Inferior parietal cortex (tissue), 1 donor: ENCODE measurements at regions not wholly inside any gene's neighbourhood (a gene's known extent, or its start where the extent isn't known, plus 50 kb on each side); places are given as distances from the start of the nearest gene placed in this dataset.
"Not testable (repeated sequence)": the region's sequence is repeated elsewhere in the genome, so short reads cannot be mapped to it uniquely, and the experiment has no call there.

Source experiments
- DNase-seq: peaks from one replicate; pipeline ENCODE4 v3.0.0-alpha.2; 2016; ENCODE audit errors: extremely low spot score

DNA sequence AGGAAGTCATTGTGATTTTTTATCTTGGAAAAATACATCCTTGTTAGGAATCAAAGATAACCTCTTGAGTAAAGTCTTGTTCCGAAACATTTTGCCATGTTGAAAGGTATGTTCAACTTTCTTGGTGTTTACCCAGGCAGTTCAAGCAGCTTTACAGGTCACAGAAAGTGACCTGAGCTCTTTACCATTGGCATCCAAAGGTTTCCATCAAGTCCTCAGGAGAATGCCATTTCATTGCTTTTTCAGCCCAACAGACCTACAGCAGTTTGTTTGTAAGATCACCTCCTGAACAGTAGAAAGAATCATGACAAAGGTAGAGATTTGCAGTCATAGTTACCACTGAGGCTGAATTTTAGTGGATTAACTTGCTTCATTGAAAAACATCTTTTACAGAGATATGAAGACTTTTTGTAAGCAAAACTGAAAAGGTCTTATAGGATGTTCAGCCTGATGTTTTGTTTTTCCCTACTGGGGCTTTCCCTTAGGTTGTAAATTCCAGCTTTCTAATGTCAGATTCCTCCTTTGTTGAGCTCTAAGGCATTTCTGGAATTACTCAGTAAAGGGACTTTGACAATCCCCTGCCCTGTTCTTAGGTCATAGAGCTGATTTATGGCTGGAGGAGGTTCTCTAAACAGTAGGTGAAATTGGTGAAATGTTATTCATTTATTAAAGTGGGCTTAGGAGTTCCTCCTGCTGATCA, 236.8 kb upstream of the RBMS1 start:
- DNase-seq, result no peak

DNA sequence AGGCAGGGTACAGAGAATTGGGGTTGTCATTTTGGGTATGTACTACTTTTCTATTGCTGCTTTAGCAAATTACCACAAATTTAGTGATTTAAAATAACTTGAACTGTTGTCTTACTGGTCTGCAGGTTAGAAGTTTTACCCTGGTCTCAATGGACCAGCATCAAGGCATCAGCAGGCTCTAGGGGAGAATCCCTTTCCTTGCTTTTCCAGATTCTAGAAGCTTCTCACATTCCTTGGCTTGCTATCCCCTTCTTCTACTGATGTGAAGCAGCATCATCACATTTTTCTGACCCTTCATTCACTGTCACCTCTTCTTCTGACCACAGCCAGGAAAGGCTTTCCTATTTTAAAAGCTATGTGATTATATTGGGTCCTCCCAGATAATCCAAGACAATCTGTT, 237.8 kb upstream of the RBMS1 start:
- no peak for DNase-seq

DNA sequence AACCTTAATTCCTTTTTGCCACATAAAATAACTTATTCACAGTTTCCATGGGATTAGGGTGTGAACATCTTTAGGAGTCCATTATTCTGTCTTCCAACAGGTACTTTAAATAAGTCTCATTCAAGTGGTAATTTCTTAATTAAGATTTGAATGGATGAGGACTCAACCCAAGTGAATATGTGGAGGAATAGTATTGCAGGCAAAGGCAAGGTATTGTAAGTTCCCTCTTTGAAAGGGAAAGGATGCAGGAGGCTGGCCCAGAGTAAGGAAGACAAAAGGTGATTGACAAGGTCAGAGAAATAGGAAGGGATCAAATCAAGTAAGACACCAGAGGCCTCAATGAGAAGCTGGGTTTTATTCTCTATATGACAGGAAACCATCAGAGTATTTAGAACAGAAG, 238.2 kb upstream of the RBMS1 start:
- DNase-seq, result no peak

- DNase-seq, result no peak
Observed at GRCh38 chr2:160735696-160736095, 242.1 kb upstream of the RBMS1 start.

DNA sequence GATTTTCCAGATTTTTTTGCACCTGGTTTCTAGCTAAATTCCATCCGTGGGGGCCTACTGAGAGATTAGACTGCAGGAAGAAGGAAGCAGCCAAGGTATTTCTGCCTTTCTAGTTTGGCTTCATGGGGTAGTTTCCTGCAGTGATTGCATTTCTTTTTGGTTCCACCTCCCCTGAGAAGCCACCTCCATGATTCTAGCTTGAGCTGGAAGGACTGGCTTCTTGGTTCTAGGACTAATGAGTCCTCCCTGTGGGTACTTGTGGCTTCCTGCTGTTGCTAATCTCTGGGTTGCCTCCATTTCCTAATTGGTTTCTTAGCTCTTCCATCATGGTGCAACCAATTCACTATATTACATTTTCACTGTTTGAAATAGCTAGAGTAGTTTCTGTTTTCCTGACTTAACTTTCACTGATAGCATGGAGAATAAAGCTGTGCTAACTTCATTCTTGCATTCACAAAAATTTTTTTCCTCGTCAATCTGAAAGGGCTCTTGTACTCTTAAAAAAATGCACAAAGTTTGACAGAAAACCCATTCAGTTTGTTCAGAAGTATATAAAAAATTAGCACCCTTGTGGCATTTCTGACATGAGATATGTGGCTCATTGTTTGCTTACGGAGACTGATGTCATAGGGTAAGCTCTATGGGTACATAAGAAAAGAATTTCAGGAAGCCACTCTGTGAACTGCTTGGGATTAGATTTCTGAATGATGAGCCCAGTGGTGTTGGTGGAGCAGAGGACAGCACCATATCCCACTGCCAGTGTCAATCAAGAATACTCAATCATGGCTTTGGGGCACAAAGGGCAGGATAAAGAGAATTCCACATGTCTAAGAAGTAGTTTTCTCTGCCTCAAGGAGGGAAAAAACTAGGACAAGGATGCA, 242.8 kb upstream of the RBMS1 start:
- no peak for DNase-seq

GRCh38 chr2:160737247-160737646, 243.6 kb upstream of the RBMS1 start:
- DNase-seq, result no peak

DNA sequence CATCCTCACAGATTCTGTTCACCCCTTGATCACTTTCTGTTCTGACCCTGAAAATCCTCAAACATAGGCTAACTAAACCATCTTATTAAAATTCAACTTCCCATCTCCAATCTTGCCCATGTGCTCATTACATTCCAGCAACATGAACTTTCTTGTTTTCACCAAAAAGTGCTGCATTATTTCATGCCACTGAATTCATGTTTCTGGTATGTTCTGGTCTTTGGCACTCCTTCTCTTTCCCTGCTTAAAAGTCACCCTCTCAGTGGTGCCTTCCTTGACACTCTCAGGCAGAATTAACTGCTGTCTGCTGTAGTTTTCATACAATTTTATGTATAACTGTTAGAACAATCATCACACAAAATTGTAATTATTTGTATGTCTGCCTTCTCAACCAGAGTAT, 247.7 kb upstream of the RBMS1 start:
- no peak for DNase-seq

- DNase-seq, result no peak
Observed at GRCh38 chr2:160741815-160742214, 248.2 kb upstream of the RBMS1 start.

DNA sequence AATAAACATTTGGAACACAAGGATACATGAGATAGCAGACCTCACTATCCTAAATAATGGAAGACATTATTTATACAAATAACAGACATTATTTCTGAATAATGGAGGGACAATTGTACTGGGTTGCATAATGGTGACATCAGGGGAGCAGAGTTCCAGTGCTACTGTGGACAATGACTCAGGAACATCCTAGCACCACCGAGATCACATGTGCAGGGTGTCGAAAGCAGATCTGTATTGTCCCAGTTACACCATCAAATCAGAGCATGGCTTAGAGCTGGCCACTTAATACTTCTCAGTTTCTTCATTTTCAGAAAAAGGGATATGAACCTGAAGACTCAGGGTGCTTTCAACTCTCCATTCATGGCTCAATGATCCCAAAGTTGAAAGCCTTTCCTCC, 249.1 kb upstream of the RBMS1 start:
- DNase-seq, result no peak

GRCh38 chr2:160747501-160748170, 254.0 kb upstream of the RBMS1 start:
- DNase-seq, result no peak

DNA sequence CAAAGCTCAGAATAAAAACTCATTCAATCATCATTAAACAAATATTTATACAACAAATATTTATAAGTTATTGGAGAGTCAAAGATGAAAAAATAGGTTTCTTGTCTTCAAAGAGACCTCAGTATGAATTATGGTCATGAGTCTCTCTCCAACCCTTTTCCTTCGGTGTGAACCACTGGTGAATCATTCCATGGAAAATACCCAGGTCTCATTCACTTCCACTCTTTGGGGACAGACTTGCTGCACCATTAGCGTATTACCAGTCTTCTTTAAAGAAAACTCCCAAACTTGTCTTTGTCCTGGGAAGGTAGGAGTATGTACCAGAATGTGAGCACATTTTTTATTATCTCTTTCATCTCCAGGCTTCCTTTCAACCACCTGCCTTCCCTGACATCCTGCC, 257.4 kb upstream of the RBMS1 start:
- no peak for DNase-seq

- DNase-seq, result no peak
Observed at GRCh38 chr2:160752475-160753330, 259.1 kb upstream of the RBMS1 start.

GRCh38 chr2:160753331-160753654, 259.7 kb upstream of the RBMS1 start:
- DNase-seq, result no peak

DNA sequence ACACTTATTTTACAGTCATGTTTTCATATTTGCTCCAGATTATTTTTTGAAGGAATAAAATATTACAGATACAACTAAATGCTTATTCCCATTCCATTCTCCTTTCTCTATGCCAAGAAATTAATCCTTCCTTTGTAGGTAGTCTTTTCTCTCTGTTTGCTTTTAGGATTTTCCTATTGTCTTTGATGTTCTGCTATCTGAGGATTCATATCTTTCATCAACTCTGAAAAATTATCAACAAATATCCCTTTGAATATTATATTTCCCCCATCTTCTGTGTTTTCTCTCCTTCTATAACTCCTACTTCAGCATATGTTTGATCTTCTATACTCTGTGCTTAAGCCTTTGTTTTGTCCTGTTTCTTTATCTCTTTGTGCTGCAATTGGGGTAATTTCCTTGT, 260.4 kb upstream of the RBMS1 start:
- no peak for DNase-seq

GRCh38 chr2:160756481-160756880, 262.9 kb upstream of the RBMS1 start:
- DNase-seq, result no peak

- DNase-seq, result not testable (repeated sequence)
Observed at GRCh38 chr2:160762493-160763128, 269.0 kb upstream of the RBMS1 start.

DNA sequence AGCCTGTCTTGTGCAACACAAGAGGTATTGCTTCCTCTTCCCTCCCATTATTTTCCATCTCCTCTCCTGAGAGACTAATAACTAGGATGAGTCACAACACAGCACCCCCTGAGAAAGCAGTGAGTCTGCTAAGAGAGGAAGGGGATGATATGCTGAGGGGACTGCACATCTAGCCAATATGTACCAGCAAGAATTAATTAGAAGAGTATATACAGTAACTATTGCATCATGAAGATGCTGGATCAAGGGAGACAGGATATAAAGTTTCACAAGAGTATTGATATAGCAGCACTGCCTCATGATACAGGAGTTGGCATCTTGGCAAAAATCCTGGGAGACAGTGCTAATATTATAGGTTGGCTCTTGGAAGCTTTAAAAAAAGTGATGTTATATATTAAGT, 289.9 kb upstream of the RBMS1 start:
- no peak for DNase-seq

DNA sequence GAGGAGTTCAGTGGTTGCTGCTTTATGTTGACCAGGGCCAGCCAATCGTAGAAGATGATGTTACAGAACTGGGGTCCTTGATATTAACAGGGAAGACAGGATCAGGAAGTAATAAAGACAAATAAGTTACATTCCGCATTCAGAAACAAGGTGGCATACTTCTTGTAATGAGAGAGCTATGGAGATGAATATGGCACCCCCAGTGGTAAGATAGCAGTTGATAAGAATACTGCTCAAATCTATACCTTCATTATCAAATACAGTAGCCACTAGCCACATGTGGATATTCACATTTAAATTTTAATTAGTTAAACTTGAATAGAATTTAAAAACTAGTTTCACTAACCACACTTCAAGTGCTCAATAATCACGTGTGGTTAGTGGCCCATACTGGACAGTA, 290.4 kb upstream of the RBMS1 start:
- no peak for DNase-seq

- DNase-seq, result no peak
Observed at GRCh38 chr2:160790738-160791137, 297.1 kb upstream of the RBMS1 start.

DNA sequence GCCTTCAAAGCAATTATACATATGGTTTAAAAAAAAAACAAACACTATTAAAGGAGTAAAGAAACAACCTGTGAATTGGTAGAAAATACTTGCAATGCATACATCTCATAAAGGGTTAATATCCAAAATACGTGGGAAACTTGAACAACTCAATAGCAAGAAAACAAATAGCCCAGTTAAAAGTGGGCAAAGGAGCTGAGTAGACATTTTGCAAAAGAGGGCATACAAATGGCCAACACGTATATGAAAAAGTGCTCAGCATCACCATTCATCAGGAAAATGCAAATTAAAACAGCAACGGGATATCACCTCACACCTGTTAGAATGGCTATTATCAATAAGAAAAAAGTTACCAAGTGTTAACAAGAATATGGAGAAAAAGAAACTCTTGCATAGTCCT, 298.3 kb upstream of the RBMS1 start:
- DNase-seq, result no peak

DNA sequence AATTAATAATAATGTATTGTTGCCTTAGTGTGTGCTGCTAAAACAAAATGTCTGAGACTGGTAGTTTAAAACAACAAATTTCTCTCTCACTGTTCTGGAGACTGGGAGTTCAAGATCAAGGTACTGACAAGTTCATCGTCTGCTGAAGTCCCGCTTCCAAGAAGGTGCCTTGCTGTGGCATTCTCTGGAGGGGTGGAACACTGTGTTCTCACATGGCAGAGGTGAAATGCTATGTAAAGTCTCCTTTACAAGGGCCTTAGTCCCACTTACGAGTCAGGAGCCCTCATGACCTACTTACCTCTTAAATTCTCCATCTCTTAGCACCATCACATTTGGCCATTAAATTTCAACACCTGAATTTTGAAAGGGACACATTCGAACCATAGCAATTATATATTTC, 299.2 kb upstream of the RBMS1 start:
- DNase-seq, result no peak
